Natural killer cell (primary cell): ENCODE measurements at regions not wholly inside any gene's neighbourhood (a gene's known extent, or its start where the extent isn't known, plus 50 kb on each side); places are given as distances from the start of the nearest gene placed in this dataset.

Experiments used
- ATAC-seq, 3 donors: fragments of 150-1000 bp in 2 of 3; fragments of 200-7000 bp in 1 of 3; cut with Tn5 transposase; 1 replicate in 1 of 3; 2 replicates in 2 of 3; pipeline ENCODE4 v1.10.0; 2021; ENCODE audit warnings: mild to moderate bottlenecking in 2 of 3, moderate library complexity in 2 of 3
- DNase-seq, 2 donors: peaks; one replicate each; pipeline versions ENCODE4 v3.0.0 to v3.0.0-alpha.2; 2013 to 2021; ENCODE audit warnings: mixed read lengths in 1 of 2
- H3K27ac ChIP-seq: one replicate; pipeline ENCODE4 v1.5.1; 2013; ENCODE audit warnings: mild to moderate bottlenecking, low read length
- H3K27me3 ChIP-seq: one replicate; pipeline ENCODE4 v1.6.1; 2013; ENCODE audit warnings: low read length; ENCODE audit not compliant: control insufficient read depth, insufficient read depth
- H3K36me3 ChIP-seq: one replicate; pipeline ENCODE4 v1.6.1; 2013; ENCODE audit warnings: low read length; ENCODE audit not compliant: control insufficient read depth, insufficient read depth
- H3K4me1 ChIP-seq: one replicate; pipeline ENCODE4 v1.6.1; 2013; ENCODE audit warnings: low read length; ENCODE audit not compliant: control insufficient read depth, insufficient read depth
- H3K4me3 ChIP-seq: one replicate; pipeline ENCODE4 v1.5.1; 2013; ENCODE audit warnings: low read length
- H3K9me3 ChIP-seq: one replicate; pipeline ENCODE4 v1.6.1; 2013; ENCODE audit warnings: low read length; ENCODE audit not compliant: control insufficient read depth, insufficient read depth
- H3K27ac Mint-ChIP-seq, 2 donors: one replicate each; pipeline ENCODE4 v1.8.0; 2022; ENCODE audit warnings: mild to moderate bottlenecking in 2 of 2, mixed read lengths in 2 of 2, moderate library complexity in 1 of 2
- H3K27me3 Mint-ChIP-seq, 2 donors: one replicate each; pipeline ENCODE4 v1.8.0; 2022; ENCODE audit warnings: low read depth in 2 of 2, mixed read lengths in 2 of 2
- H3K36me3 Mint-ChIP-seq: one replicate; pipeline ENCODE4 v1.8.0; 2022; ENCODE audit warnings: mixed read lengths
- H3K4me1 Mint-ChIP-seq, 2 donors: one replicate each; pipeline ENCODE4 v1.8.0; 2022; ENCODE audit warnings: mixed read lengths in 2 of 2
- H3K4me3 Mint-ChIP-seq: one replicate; pipeline ENCODE4 v1.8.0; 2022; ENCODE audit warnings: mild to moderate bottlenecking, moderate library complexity, mixed read lengths
- H3K9me3 Mint-ChIP-seq, 2 donors: one replicate each; pipeline ENCODE4 v1.8.0; 2022; ENCODE audit warnings: mixed read lengths in 2 of 2
- WGBS: methylation state at CpG from one replicate; pipeline ENCODE4 v1.1.7; 2013; ENCODE audit warnings: missing lambda C conversion rate; ENCODE audit not compliant: insufficient coverage; 5-methylcytosine and 5-hydroxymethylcytosine counted together
- intact Hi-C: fragments of 100-400 bp; cut with micrococcal nuclease; formaldehyde crosslinking; loops from one replicate; pipeline ENCODE4 v1.14.2; 2022
- TF ChIP-seq, protein P1 (sequence below): fragments of 200-600 bp; IDR thresholded peaks from one replicate; pipeline ENCODE4 v1.8.0; 2022; ENCODE audit warnings: antibody characterized with exemption

GRCh38 chr3:163817015-163817414, 1261.3 kb downstream of the SI start:
- intact Hi-C loops: no loop called here
- H3K27me3 ChIP-seq: no peaks in the 10 kb centered on the region
- TF ChIP-seq, protein P1, sequence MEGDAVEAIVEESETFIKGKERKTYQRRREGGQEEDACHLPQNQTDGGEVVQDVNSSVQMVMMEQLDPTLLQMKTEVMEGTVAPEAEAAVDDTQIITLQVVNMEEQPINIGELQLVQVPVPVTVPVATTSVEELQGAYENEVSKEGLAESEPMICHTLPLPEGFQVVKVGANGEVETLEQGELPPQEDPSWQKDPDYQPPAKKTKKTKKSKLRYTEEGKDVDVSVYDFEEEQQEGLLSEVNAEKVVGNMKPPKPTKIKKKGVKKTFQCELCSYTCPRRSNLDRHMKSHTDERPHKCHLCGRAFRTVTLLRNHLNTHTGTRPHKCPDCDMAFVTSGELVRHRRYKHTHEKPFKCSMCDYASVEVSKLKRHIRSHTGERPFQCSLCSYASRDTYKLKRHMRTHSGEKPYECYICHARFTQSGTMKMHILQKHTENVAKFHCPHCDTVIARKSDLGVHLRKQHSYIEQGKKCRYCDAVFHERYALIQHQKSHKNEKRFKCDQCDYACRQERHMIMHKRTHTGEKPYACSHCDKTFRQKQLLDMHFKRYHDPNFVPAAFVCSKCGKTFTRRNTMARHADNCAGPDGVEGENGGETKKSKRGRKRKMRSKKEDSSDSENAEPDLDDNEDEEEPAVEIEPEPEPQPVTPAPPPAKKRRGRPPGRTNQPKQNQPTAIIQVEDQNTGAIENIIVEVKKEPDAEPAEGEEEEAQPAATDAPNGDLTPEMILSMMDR: no peak
- Mint-ChIP-seq H3K36me3 (peaks cover 6% of the 10 kb centered on the region), H3K4me3 (no peak overlapping the region), H3K4me1 (no peaks in the 10 kb centered on the region), H3K27ac (no peak overlapping the region), H3K27me3 (no peaks in the 10 kb centered on the region), H3K9me3 (peaks cover 12% of the 10 kb centered on the region in 2 donors)
- DNase-seq: no peak
- no peaks in the 10 kb centered on the region for H3K4me1 ChIP-seq
- no peak overlapping the region for H3K4me3 ChIP-seq
- 93% methylated on average over 5 of the region's 6 CpGs for WGBS
- no peaks in the 10 kb centered on the region for H3K36me3 ChIP-seq
- H3K27ac ChIP-seq: no peak overlapping the region
- H3K9me3 ChIP-seq: no peaks in the 10 kb centered on the region
- ATAC-seq: no peak

DNA sequence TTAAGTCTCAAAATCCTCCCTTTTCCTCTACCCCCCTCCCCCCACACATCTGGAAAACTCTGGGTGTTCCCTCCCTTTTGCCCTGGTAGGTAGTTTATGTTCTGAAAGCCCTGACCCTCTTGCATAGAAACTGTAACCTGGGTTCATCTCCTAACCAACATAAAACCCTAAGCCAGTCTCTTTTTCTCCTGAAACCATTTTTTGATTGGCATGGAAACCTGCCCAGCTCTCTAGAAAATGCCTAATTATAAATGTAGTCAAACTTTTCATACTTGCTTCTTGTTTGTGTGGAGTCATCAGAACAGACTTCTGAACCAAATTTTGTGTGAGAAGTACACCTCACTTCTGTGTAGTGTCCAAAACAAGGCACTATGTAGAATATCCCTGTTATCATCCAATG, 1264.4 kb downstream of the SI start:
- H3K27me3 ChIP-seq: no peaks in the 10 kb centered on the region
- ATAC-seq: no peak
- TF ChIP-seq, protein P1: no peak
- H3K4me3 ChIP-seq: no peak overlapping the region
- H3K36me3 Mint-ChIP-seq: peaks cover 6% of the 10 kb centered on the region
- no peaks in the 10 kb centered on the region for H3K4me1 Mint-ChIP-seq
- H3K4me3 Mint-ChIP-seq: no peak overlapping the region
- peaks cover 5 to 11% of the 10 kb centered on the region in 2 donors for H3K9me3 Mint-ChIP-seq
- no peak for DNase-seq
- H3K27ac ChIP-seq: no peak overlapping the region
- no peak overlapping the region for H3K27ac Mint-ChIP-seq
- H3K36me3 ChIP-seq: no peaks in the 10 kb centered on the region
- intact Hi-C loops: no loop called here
- no peaks in the 10 kb centered on the region for H3K27me3 Mint-ChIP-seq
- no peaks in the 10 kb centered on the region for H3K4me1 ChIP-seq
- H3K9me3 ChIP-seq: no peaks in the 10 kb centered on the region

DNA sequence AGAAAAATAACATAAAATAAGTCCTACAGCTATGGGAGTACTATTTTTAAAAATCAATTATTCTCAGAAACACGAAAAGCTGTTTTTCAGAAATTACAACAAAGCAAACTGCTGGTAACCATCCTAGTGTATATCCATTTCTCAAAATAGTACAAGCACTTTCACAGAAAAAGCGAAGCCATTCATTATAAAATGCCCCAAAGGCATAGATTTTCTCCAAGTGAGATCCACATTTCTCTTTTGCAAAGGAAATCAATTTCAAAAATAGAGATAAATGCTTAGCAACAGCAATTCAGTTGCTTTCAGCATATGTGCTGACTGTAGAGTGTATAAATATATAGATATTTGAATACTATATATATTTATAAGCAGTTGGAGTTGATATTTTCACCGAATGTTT, 1266.3 kb downstream of the SI start:
- Mint-ChIP-seq H3K4me1 (no peaks in the 10 kb centered on the region), H3K4me3 (no peak overlapping the region), H3K36me3 (peaks cover 6% of the 10 kb centered on the region), H3K27ac (no peak overlapping the region), H3K27me3 (no peaks in the 10 kb centered on the region), H3K9me3 (peaks cover 5 to 11% of the 10 kb centered on the region in 2 donors)
- TF ChIP-seq, protein P1: no peak
- DNase-seq (no peak), ATAC-seq (no peak)
- Histone ChIP-seq H3K27ac (no peak overlapping the region), H3K4me1 (no peaks in the 10 kb centered on the region), H3K9me3 (peaks cover 3% of the 10 kb centered on the region), H3K27me3 (no peaks in the 10 kb centered on the region), H3K36me3 (no peaks in the 10 kb centered on the region), H3K4me3 (no peak overlapping the region)
- WGBS: 74% methylated on average over 2 of the region's 3 CpGs
- intact Hi-C loops: no loop called here

GRCh38 chr3:163809540-163809993, 1268.7 kb downstream of the SI start:
- 41% methylated on average over 3 of the region's 4 CpGs for WGBS
- Mint-ChIP-seq H3K9me3 (peaks cover 5 to 12% of the 10 kb centered on the region in 2 donors), H3K27me3 (no peaks in the 10 kb centered on the region), H3K36me3 (peaks cover 6% of the 10 kb centered on the region), H3K4me3 (no peak overlapping the region), H3K27ac (no peak overlapping the region), H3K4me1 (no peaks in the 10 kb centered on the region)
- no peak for ATAC-seq
- H3K9me3 ChIP-seq: peaks cover 3% of the 10 kb centered on the region
- no peaks in the 10 kb centered on the region for H3K36me3 ChIP-seq
- H3K4me3 ChIP-seq: no peak overlapping the region
- no peaks in the 10 kb centered on the region for H3K27me3 ChIP-seq
- no peak overlapping the region for H3K27ac ChIP-seq
- TF ChIP-seq, protein P1: no peak
- no peaks in the 10 kb centered on the region for H3K4me1 ChIP-seq
- intact Hi-C loops: no loop called here
- no peak for DNase-seq
